ENCODE measurements at regions not wholly inside any gene's neighbourhood (a gene's known extent, or its start where the extent isn't known, plus 50 kb on each side); places are given as distances from the start of the nearest gene placed in this dataset.

GRCh38 chr6:134425513-134425912 is 107.6 kb upstream of the SGK1 start:
- Histone ChIP-seq H3K27me3 (ENCODE audit: control insufficient read depth in 2 of 2, insufficient read depth in 2 of 2, low read length in 2 of 2) (no peaks in the 10 kb centered on the region), H3K27ac (ENCODE audit: insufficient read depth, low read depth, low read length) (peak overlapping the region; percentile 74), H3K4me3 (replicated peaks in 1 of 3; ENCODE audit: insufficient read depth in 1 of 3, low read depth in 1 of 3, low read length in 3 of 3) (no peak overlapping the region), H3K36me3 (ENCODE audit: control insufficient read depth in 2 of 2, extremely low read depth in 1 of 2, insufficient read depth in 2 of 2, low read length in 2 of 2) (no peaks in the 10 kb centered on the region), H3K9me3 (replicated peaks; ENCODE audit: control insufficient read depth, insufficient read depth, low read length) (no peaks in the 10 kb centered on the region), H3K9me1 (replicated peaks; ENCODE audit: control insufficient read depth, extremely low read depth, insufficient read depth, low read length) (no peaks in the 10 kb centered on the region), H3K4me2 (ENCODE audit: insufficient read depth, low read length) (peak overlapping the region; percentile 9), H3K4me1 (ENCODE audit: control insufficient read depth, extremely low read depth, insufficient read depth, low read length) (peaks cover 53% of the 10 kb centered on the region), H3K79me2 (ENCODE audit: control insufficient read depth, insufficient read depth, low read length) (no peaks in the 10 kb centered on the region), H4K20me1 (replicated peaks; ENCODE audit: control insufficient read depth, extremely low read depth, insufficient read depth, low read length) (no peaks in the 10 kb centered on the region), H3K9ac (replicated peaks; ENCODE audit: extremely low read depth, insufficient read depth, low read length) (peak overlapping the region; percentile 48), H2AFZ (ENCODE audit: low read depth, low read length) (peak overlapping the region; percentile 26)
- peak; percentile 81 for FAIRE-seq
- DNase-seq (ENCODE audit: low read depth, low spot score) = peak; percentile 70
- dilution Hi-C loops (cut with MboI; ENCODE audit: extremely low pct_ligation_motif_present, low sequenced_read_pairs) = loop anchor here (25.0 kb wide), 1 partner anchor 112 kb away; no protein-coding TSS in a partner anchor
- intact Hi-C loops (cut with micrococcal nuclease) = loop anchor here (1.0 to 2.0 kb wide), 5 partner anchors 11 to 397 kb away; no protein-coding TSS in a partner anchor
- ChIA-PET CTCF (interaction anchor here (1.0 to 5.2 kb wide), 4 partner anchors 10 to 247 kb away, joined by 3 to 27 read pairs (median 6); no protein-coding TSS in a partner anchor), POLR2A (interaction anchor here (0.6 kb wide), 1 partner anchor 500 kb away, joined by 8 read pairs; no protein-coding TSS in a partner anchor)
- TF ChIP-seq FOS (IDR thresholded peaks at IDR 0.05; ENCODE audit: borderline replicate concordance, insufficient read depth, low read length) (peak; percentile 21), MAX (IDR thresholded peaks at IDR 0.05; ENCODE audit: insufficient read depth, insufficient read length) (no peak), CTCF (IDR thresholded peaks at IDR 0.05; ENCODE audit: extremely low read depth in 1 of 2, insufficient read depth in 1 of 2, low read depth in 1 of 2, low read length in 2 of 2) (no peak), JUN (IDR thresholded peaks at IDR 0.05; ENCODE audit: borderline replicate concordance, insufficient read depth, insufficient read length, low read depth) (no peak), POLR2A (IDR thresholded peaks at IDR 0.05; ENCODE audit: low read depth, low read length) (no peak), MYC (IDR thresholded peaks at IDR 0.05; ENCODE audit: low read depth, low read length) (no peak), POLR2AphosphoS5 (IDR thresholded peaks at IDR 0.05; ENCODE audit: insufficient read depth, low read depth, low read length) (peak; percentile 70), EZH2 (IDR thresholded peaks at IDR 0.05; ENCODE audit: borderline replicate concordance, low read depth, low read length, severe bottlenecking) (no peak), GATA2 (IDR thresholded peaks at IDR 0.05; ENCODE audit: insufficient read depth, insufficient read length, low read depth, low read length) (peak; percentile 59)
- no TSS peak for BruUV-seq (replicated peaks)

All from endothelial cell of umbilical vein (primary cell).